SK-N-SH treated with all-trans-retinoic acid at 6 μM for 48 hours (cell line): ENCODE measurements at regions not wholly inside any gene's neighbourhood (a gene's known extent, or its start where the extent isn't known, plus 50 kb on each side); places are given as distances from the start of the nearest gene placed in this dataset.

ENCODE experiments used
- ATAC-seq: fragments of 200-7000 bp; cut with Tn5 transposase; 3 replicates; pipeline ENCODE4 v1.9.1; 2020; ENCODE audit warnings: mild to moderate bottlenecking, moderate library complexity
- BACH2 ChIP-seq: fragments of 250-450 bp; sonication (Bioruptor Pico); IDR thresholded peaks from 2 replicates; pipeline ENCODE4 v1.9.0; 2021; ENCODE audit warnings: mild to moderate bottlenecking, borderline replicate concordance
- CSRNP3 ChIP-seq: fragments of 250-450 bp; sonication (Bioruptor Pico); IDR thresholded peaks from 2 replicates; pipeline ENCODE4 v1.5.1; 2021; ENCODE audit warnings: mild to moderate bottlenecking, moderate library complexity
- ESRRG ChIP-seq: fragments of 250-450 bp; sonication (Bioruptor Pico); IDR thresholded peaks from 2 replicates; pipeline ENCODE4 v1.6.1; 2021; ENCODE audit warnings: mild to moderate bottlenecking
- ISL1 ChIP-seq: fragments of 250-450 bp; sonication (Bioruptor Pico); IDR thresholded peaks from 2 replicates; pipeline ENCODE4 v2.1.2; 2022; ENCODE audit warnings: mild to moderate bottlenecking, moderate library complexity
- OSR1 ChIP-seq: fragments of 250-450 bp; sonication (Bioruptor Pico); IDR thresholded peaks from 2 replicates; pipeline ENCODE4 v1.8.0; 2022; ENCODE audit warnings: moderate library complexity, mild to moderate bottlenecking, inconsistent platforms
- PATZ1 ChIP-seq: fragments of 250-450 bp; sonication (Bioruptor Pico); IDR thresholded peaks from 2 replicates; pipeline ENCODE4 v1.8.0; 2020; ENCODE audit warnings: mild to moderate bottlenecking, moderate library complexity, borderline replicate concordance
- PPARA ChIP-seq: fragments of 250-450 bp; sonication (Bioruptor Pico); IDR thresholded peaks from 2 replicates; pipeline ENCODE4 v1.5.0; 2020; ENCODE audit warnings: mild to moderate bottlenecking, borderline replicate concordance
- RARB ChIP-seq: fragments of 250-450 bp; sonication (Bioruptor Pico); IDR thresholded peaks from 2 replicates; pipeline ENCODE4 v1.8.0; 2021; ENCODE audit warnings: mild to moderate bottlenecking, moderate library complexity
- SNAI2 ChIP-seq: fragments of 250-450 bp; sonication (Bioruptor Pico); IDR thresholded peaks from 2 replicates; pipeline ENCODE4 v1.5.0; 2020; ENCODE audit warnings: mild to moderate bottlenecking, moderate library complexity
- TCF4 ChIP-seq: fragments of 250-450 bp; sonication (Bioruptor Pico); IDR thresholded peaks from 2 replicates; pipeline ENCODE4 v1.8.0; 2021; ENCODE audit warnings: mild to moderate bottlenecking, moderate library complexity, borderline replicate concordance
- TOX ChIP-seq: fragments of 250-450 bp; sonication (Bioruptor Pico); IDR thresholded peaks from 2 replicates; pipeline ENCODE4 v1.8.0; 2021; ENCODE audit warnings: mild to moderate bottlenecking, moderate library complexity, borderline replicate concordance
- TSHZ2 ChIP-seq: fragments of 250-450 bp; sonication (Bioruptor Pico); IDR thresholded peaks from 2 replicates; pipeline ENCODE4 v1.5.0; 2020; ENCODE audit warnings: mild to moderate bottlenecking, moderate library complexity
- ZC3H10 ChIP-seq: fragments of 250-450 bp; sonication (Bioruptor Pico); IDR thresholded peaks from 2 replicates; pipeline ENCODE4 v1.5.1; 2021; ENCODE audit warnings: mild to moderate bottlenecking, moderate library complexity
- ZFP3 ChIP-seq: fragments of 250-450 bp; sonication (Bioruptor Pico); IDR thresholded peaks from 2 replicates; pipeline ENCODE4 v1.5.0; 2020; ENCODE audit warnings: mild to moderate bottlenecking, moderate library complexity
- ZFP30 ChIP-seq: fragments of 450-650 bp; formaldehyde crosslinking; IDR thresholded peaks from 2 replicates; pipeline ENCODE4 v1.5.0; 2022; ENCODE audit warnings: mild to moderate bottlenecking, moderate library complexity
- ZNF565 ChIP-seq: fragments of 450-650 bp; formaldehyde crosslinking; conservative IDR thresholded peaks from 2 replicates; pipeline ENCODE4 v1.5.0; 2020; ENCODE audit warnings: low read depth, mild to moderate bottlenecking, moderate library complexity
- ZNF70 ChIP-seq: fragments of 450-650 bp; formaldehyde crosslinking; IDR thresholded peaks from 2 replicates; pipeline ENCODE4 v1.5.0; 2020; ENCODE audit warnings: mild to moderate bottlenecking, moderate library complexity
- ZNF8 ChIP-seq: fragments of 450-650 bp; formaldehyde crosslinking; IDR thresholded peaks from 2 replicates; pipeline ENCODE4 v1.5.0; 2020; ENCODE audit warnings: mild to moderate bottlenecking, moderate library complexity
- TF ChIP-seq, protein P1 (sequence below): fragments of 250-450 bp; sonication (Bioruptor Pico); IDR thresholded peaks from 2 replicates; pipeline ENCODE4 v1.5.1; 2020; ENCODE audit warnings: low read depth, mild to moderate bottlenecking, moderate library complexity
- TF ChIP-seq, protein P2 (sequence below): fragments of 250-450 bp; sonication (Bioruptor Pico); IDR thresholded peaks from 2 replicates; pipeline ENCODE4 v1.8.0; 2021; ENCODE audit warnings: low read depth, mild to moderate bottlenecking, moderate library complexity, borderline replicate concordance

GRCh38 chr2:100627330-100628300, 64.8 kb downstream of the PDCL3 start:
- TF ChIP-seq ESRRG (CRISPR knock-in tag) (no peak), PATZ1 (CRISPR knock-in tag) (no peak), RARB (no peak), ZNF70 (CRISPR knock-in tag) (no peak), CSRNP3 (CRISPR knock-in tag) (no peak), ZNF565 (CRISPR knock-in tag) (no peak), ISL1 (no peak), TCF4 (no peak), BACH2 (CRISPR knock-in tag) (no peak), TOX (CRISPR knock-in tag) (no peak), ZFP3 (no peak), ZC3H10 (CRISPR knock-in tag) (no peak), PPARA (no peak)
- TF ChIP-seq, protein P1, sequence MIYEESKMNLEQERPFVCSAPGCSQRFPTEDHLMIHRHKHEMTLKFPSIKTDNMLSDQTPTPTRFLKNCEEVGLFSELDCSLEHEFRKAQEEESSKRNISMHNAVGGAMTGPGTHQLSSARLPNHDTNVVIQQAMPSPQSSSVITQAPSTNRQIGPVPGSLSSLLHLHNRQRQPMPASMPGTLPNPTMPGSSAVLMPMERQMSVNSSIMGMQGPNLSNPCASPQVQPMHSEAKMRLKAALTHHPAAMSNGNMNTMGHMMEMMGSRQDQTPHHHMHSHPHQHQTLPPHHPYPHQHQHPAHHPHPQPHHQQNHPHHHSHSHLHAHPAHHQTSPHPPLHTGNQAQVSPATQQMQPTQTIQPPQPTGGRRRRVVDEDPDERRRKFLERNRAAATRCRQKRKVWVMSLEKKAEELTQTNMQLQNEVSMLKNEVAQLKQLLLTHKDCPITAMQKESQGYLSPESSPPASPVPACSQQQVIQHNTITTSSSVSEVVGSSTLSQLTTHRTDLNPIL, result no peak
- no peak for ATAC-seq

- ATAC-seq, result no peak
- TF ChIP-seq OSR1 (CRISPR knock-in tag) (no peak), ZNF8 (no peak), ESRRG (CRISPR knock-in tag) (no peak), PATZ1 (CRISPR knock-in tag) (no peak), TCF4 (no peak), ZFP30 (CRISPR knock-in tag) (no peak), ZNF565 (CRISPR knock-in tag) (no peak), ISL1 (no peak), PPARA (no peak), SNAI2 (CRISPR knock-in tag) (no peak), ZFP3 (no peak), ZC3H10 (CRISPR knock-in tag) (no peak), ZNF70 (CRISPR knock-in tag) (no peak), RARB (no peak), TSHZ2 (CRISPR knock-in tag) (no peak), CSRNP3 (CRISPR knock-in tag) (no peak)
- TF ChIP-seq, protein P2, sequence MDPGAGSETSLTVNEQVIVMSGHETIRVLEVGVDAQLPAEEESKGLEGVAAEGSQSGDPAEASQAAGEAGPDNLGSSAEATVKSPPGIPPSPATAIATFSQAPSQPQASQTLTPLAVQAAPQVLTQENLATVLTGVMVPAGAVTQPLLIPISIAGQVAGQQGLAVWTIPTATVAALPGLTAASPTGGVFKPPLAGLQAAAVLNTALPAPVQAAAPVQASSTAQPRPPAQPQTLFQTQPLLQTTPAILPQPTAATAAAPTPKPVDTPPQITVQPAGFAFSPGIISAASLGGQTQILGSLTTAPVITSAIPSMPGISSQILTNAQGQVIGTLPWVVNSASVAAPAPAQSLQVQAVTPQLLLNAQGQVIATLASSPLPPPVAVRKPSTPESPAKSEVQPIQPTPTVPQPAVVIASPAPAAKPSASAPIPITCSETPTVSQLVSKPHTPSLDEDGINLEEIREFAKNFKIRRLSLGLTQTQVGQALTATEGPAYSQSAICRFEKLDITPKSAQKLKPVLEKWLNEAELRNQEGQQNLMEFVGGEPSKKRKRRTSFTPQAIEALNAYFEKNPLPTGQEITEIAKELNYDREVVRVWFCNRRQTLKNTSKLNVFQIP (CRISPR knock-in tag), result no peak
- TF ChIP-seq, protein P1, result no peak
These were observed 65.7 kb downstream of the PDCL3 start for GRCh38 chr2:100628506-100628905.
